Esophagus muscularis mucosa (tissue), 4 donors: ENCODE measurements at regions not wholly inside any gene's neighbourhood (a gene's known extent, or its start where the extent isn't known, plus 50 kb on each side); places are given as distances from the start of the nearest gene placed in this dataset.

Experiments
- DNase-seq: peaks from one replicate; pipeline ENCODE4 v3.0.0-alpha.2; 2017; ENCODE audit errors: extremely low spot score
- H3K27ac ChIP-seq, 4 donors: fragments of 200-600 bp; sonication (generic); replicated peaks in 1 of 4; 1 replicate in 3 of 4; 2 replicates in 1 of 4; pipeline ENCODE4 v1.5.1; 2016 to 2019; ENCODE audit warnings: mild to moderate bottlenecking in 1 of 4
- H3K27me3 ChIP-seq, 4 donors: fragments of 200-600 bp; sonication (generic); one replicate each; pipeline versions ENCODE4 v1.5.1 to v1.6.0; 2016 to 2019
- H3K36me3 ChIP-seq, 4 donors: fragments of 200-600 bp; sonication (generic); one replicate each; pipeline ENCODE4 v1.5.1; 2016 to 2019
- H3K4me1 ChIP-seq, 4 donors: fragments of 200-600 bp; sonication (generic); one replicate each; pipeline ENCODE4 v1.5.1; 2016 to 2019
- H3K4me3 ChIP-seq, 4 donors: fragments of 200-600 bp; sonication (generic); 1 replicate in 2 of 4; 2 replicates in 2 of 4; pipeline ENCODE4 v1.5.1; 2016 to 2019; ENCODE audit warnings: mild to moderate bottlenecking in 4 of 4, moderate library complexity in 1 of 4
- H3K9me3 ChIP-seq, 4 donors: fragments of 200-600 bp; sonication (generic); 1 replicate in 3 of 4; 2 replicates in 1 of 4; pipeline ENCODE4 v1.5.1; 2016 to 2019
- EP300 ChIP-seq: sonication (generic); formaldehyde crosslinking; IDR thresholded peaks from one replicate; pipeline ENCODE4 v1.6.1; 2017; ENCODE audit warnings: antibody characterized with exemption
- POLR2A ChIP-seq: fragments of 450-650 bp; IDR thresholded peaks from one replicate; pipeline ENCODE4 v1.6.1; 2017; ENCODE audit warnings: antibody characterized with exemption, moderate library complexity, mild to moderate bottlenecking, low read depth
- POLR2AphosphoS5 ChIP-seq, 2 donors: sonication (generic); formaldehyde crosslinking; IDR thresholded peaks; one replicate each; pipeline ENCODE4 v1.6.1; 2017; ENCODE audit warnings: antibody characterized with exemption in 2 of 2
- WGBS: methylation state at CpG from one replicate; pipeline ENCODE4 v1.1.5; 2018; 5-methylcytosine and 5-hydroxymethylcytosine counted together
- intact Hi-C: fragments of 100-400 bp; cut with DNase I; formaldehyde crosslinking; loops from one replicate; pipeline ENCODE4 v1.15.1; 2023
- TF ChIP-seq, protein P1 (sequence below), 3 experiments: fragments of 200-600 bp in 2 of 3; fragments of 450-650 bp in 1 of 3; sonication (generic) in 2 of 3; IDR thresholded peaks; one replicate each; pipeline ENCODE4 v1.5.1; 2017 to 2019; ENCODE audit warnings: antibody characterized with exemption in 3 of 3, mild to moderate bottlenecking in 2 of 3, moderate library complexity in 1 of 3

DNA sequence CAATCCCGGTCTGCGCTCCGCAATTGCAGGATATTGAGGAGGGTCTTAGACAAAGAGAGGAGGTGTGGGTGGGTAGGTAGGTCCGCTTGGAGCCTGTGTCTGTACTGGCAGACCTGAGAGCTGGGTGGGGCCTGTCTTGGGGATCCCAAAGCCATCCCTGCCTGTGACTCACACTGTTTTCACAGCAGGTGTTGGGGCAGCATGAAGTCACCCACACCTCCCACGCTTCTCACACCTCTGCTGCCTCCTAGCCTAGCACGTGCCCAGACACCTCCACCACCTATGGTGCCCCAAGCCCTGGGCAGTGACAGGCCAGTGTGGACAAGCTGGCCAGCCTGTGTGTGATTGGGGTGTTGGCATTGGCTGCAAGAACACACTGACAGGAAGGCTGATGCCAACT is 65.7 kb upstream of the ECE1 start:
- no peak for DNase-seq
- H3K27ac ChIP-seq = no peak overlapping the region
- H3K9me3 ChIP-seq = no peaks in the 10 kb centered on the region
- H3K36me3 ChIP-seq = no peaks in the 10 kb centered on the region
- TF ChIP-seq EP300 (no peak), POLR2AphosphoS5 (IDR thresholded peaks at IDR 0.05) (no peak), POLR2A (no peak)
- TF ChIP-seq, protein P1, sequence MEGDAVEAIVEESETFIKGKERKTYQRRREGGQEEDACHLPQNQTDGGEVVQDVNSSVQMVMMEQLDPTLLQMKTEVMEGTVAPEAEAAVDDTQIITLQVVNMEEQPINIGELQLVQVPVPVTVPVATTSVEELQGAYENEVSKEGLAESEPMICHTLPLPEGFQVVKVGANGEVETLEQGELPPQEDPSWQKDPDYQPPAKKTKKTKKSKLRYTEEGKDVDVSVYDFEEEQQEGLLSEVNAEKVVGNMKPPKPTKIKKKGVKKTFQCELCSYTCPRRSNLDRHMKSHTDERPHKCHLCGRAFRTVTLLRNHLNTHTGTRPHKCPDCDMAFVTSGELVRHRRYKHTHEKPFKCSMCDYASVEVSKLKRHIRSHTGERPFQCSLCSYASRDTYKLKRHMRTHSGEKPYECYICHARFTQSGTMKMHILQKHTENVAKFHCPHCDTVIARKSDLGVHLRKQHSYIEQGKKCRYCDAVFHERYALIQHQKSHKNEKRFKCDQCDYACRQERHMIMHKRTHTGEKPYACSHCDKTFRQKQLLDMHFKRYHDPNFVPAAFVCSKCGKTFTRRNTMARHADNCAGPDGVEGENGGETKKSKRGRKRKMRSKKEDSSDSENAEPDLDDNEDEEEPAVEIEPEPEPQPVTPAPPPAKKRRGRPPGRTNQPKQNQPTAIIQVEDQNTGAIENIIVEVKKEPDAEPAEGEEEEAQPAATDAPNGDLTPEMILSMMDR (IDR thresholded peaks at IDR 0.05) = no peak
- intact Hi-C loops = no loop called here
- no peak overlapping the region for H3K4me3 ChIP-seq
- H3K27me3 ChIP-seq = no peaks in the 10 kb centered on the region
- WGBS = 68% methylated on average over 6 of the region's 6 CpGs
- H3K4me1 ChIP-seq = no peaks in the 10 kb centered on the region

DNA sequence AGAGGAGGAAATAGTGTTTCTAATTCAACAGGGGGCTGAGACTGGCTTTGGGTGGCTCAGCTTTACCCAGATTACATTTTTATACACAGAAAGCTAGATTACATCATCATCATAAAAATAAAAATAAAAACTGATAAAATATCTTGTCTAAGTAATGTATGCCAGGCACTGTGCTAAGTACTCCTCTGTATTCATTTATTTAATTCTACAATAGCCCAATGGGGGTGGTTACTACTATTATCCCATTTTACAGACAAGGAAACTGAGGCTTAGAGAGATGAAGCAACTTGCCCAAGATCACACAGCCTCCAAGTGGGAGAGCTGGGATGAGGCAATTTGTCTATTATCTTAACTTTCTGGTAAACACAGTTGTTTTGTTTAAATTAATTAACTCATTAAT is 62.3 kb upstream of the ECE1 start:
- no peak for DNase-seq

DNA sequence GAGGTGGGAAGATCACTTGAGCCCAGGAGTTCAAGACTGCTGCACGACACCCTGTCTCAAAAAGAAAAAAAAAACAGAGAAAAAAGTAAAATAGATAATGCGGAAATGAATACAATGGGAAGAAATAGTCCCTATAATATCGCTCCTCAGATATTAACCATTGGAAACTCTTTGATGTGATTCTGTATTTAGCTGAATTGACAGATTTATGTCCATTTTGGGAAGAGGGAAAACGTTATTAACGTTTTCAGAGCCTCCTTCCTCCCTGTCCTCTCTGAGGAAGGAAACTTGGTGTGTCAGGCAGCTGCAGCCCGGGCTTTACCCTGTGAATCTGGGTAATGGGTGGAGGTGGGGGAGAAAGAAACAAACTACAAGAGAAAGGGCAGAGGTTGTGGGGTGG is 61.6 kb upstream of the ECE1 start:
- H3K9me3 ChIP-seq = no peaks in the 10 kb centered on the region
- intact Hi-C loops = no loop called here
- DNase-seq = no peak
- peaks cover 0 to 10% (median 6%) of the 10 kb centered on the region in 4 donors for H3K4me1 ChIP-seq
- no peak overlapping the region for H3K4me3 ChIP-seq
- no peaks in the 10 kb centered on the region for H3K27me3 ChIP-seq
- no peak overlapping the region for H3K27ac ChIP-seq
- 66% methylated on average over 6 of the region's 6 CpGs for WGBS
- no peaks in the 10 kb centered on the region for H3K36me3 ChIP-seq
- TF ChIP-seq POLR2A (no peak), EP300 (no peak), POLR2AphosphoS5 (IDR thresholded peaks at IDR 0.05) (no peak)
- TF ChIP-seq, protein P1 (IDR thresholded peaks at IDR 0.05) = no peak

More for the DNA sequence above, 62.3 kb upstream of the ECE1 start:
- H3K27ac ChIP-seq = no peak overlapping the region
- H3K36me3 ChIP-seq = no peaks in the 10 kb centered on the region
- intact Hi-C loops = no loop called here
- H3K4me1 ChIP-seq = peaks cover 0 to 3% (median 0%) of the 10 kb centered on the region in 4 donors
- no peak overlapping the region for H3K4me3 ChIP-seq
- TF ChIP-seq POLR2A = no peak
- TF ChIP-seq, protein P1 (IDR thresholded peaks at IDR 0.05) = no peak
- TF ChIP-seq EP300 = no peak
- TF ChIP-seq POLR2AphosphoS5 (IDR thresholded peaks at IDR 0.05) = no peak
- no peaks in the 10 kb centered on the region for H3K9me3 ChIP-seq
- H3K27me3 ChIP-seq = no peaks in the 10 kb centered on the region

DNA sequence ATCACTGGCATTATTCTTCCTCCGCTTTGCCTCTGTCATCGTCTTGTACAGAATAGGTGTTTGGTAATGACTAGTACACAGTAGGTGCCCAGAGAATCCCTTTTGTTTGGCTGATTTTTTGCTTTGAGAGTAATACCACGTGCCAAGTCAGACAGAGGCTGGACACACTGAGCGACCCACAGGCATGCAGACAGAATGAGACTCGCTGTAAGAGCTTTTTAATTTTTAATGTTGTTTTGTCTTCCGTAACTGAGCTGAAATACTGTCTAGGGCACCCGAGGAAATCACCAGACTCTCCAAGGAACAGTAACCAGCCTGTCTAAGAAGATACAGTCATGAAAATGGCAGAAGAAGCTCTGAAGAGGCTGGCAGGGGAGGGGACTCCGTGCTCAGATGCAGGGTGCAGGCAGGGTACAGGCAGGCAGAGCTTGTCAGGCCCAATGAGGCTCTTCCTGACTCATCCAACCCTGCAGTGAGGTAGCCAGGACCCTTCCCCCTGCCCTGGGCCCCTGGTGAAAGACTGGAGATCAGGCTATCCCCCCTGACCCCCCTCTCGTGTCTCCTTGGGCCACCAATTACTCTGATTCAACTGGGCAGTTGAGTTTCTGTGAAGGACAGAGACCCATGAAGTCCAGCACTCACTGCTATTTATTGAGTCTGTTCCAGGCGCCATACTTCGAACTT is 60.1 kb upstream of the ECE1 start:
- no peak overlapping the region for H3K4me3 ChIP-seq
- no peak for DNase-seq
- H3K27me3 ChIP-seq = no peaks in the 10 kb centered on the region
- no peak overlapping the region for H3K27ac ChIP-seq
- H3K4me1 ChIP-seq = peaks cover 6 to 21% (median 17%) of the 10 kb centered on the region in 4 donors
- intact Hi-C loops = no loop called here
- no peak for TF ChIP-seq POLR2AphosphoS5 (IDR thresholded peaks at IDR 0.05)
- no peak for TF ChIP-seq EP300
- no peak for TF ChIP-seq POLR2A
- TF ChIP-seq, protein P1 (IDR thresholded peaks at IDR 0.05) = no peak
- no peaks in the 10 kb centered on the region for H3K36me3 ChIP-seq
- 80% methylated on average over 10 of the region's 11 CpGs for WGBS
- no peaks in the 10 kb centered on the region for H3K9me3 ChIP-seq

DNA sequence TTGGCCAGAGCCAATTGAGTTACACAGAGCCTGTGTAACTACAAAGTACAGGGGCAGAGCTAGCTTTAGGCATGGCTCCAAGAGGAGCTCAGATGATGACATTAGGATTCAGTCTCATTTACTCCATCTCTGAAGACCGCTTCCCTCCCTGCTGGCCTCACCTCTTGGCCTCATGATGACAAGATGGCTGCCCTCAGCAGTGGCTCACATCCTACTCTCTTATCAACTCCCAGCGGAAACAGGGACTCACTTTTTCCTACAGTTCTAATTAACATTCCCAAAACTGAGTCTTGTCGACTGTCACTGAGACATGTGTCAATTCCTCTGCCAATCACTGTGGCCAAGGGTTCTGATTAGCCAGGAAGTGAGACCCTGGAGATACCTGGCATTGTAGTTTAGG is 59.4 kb upstream of the ECE1 start:
- 97% methylated on average over 3 of the region's 3 CpGs for WGBS
- Histone ChIP-seq H3K27me3 (no peaks in the 10 kb centered on the region), H3K4me3 (no peak overlapping the region), H3K27ac (no peak overlapping the region), H3K36me3 (no peaks in the 10 kb centered on the region), H3K9me3 (no peaks in the 10 kb centered on the region), H3K4me1 (peaks cover 6 to 21% (median 18%) of the 10 kb centered on the region in 4 donors)
- TF ChIP-seq POLR2A (no peak), EP300 (no peak), POLR2AphosphoS5 (IDR thresholded peaks at IDR 0.05) (no peak)
- TF ChIP-seq, protein P1 (IDR thresholded peaks at IDR 0.05) = no peak
- DNase-seq = no peak
- intact Hi-C loops = loop anchor here (5.0 kb wide), 1 partner anchor 92 kb away; no protein-coding TSS in a partner anchor
